ENCODE measurements at regions not wholly inside any gene's neighbourhood (a gene's known extent, or its start where the extent isn't known, plus 50 kb on each side); places are given as distances from the start of the nearest gene placed in this dataset.

- TF ChIP-seq ZNF274 (IDR thresholded peaks at IDR 0.05; ENCODE audit: low read length) (no peak), ZNF274 (tag by site-specific recombination; IDR thresholded peaks at IDR 0.05; ENCODE audit: borderline replicate concordance) (no peak), ZBTB21 (tag by site-specific recombination; IDR thresholded peaks at IDR 0.05) (no peak), ZNF777 (tag by site-specific recombination; IDR thresholded peaks at IDR 0.05; ENCODE audit: borderline replicate concordance) (no peak), ZNF2 (tag by site-specific recombination; IDR thresholded peaks at IDR 0.05) (no peak), CTCF (tag by site-specific recombination; IDR thresholded peaks at IDR 0.05) (no peak), ZNF670 (tag by site-specific recombination; IDR thresholded peaks at IDR 0.05; ENCODE audit: low read depth) (no peak), FEZF1 (tag by site-specific recombination; IDR thresholded peaks at IDR 0.05) (no peak), ZNF138 (tag by site-specific recombination; IDR thresholded peaks at IDR 0.05; ENCODE audit: borderline replicate concordance) (no peak), ZBTB49 (tag by site-specific recombination; IDR thresholded peaks at IDR 0.05; ENCODE audit: low read depth) (no peak), ZNF580 (tag by site-specific recombination; IDR thresholded peaks at IDR 0.05) (no peak), ZBTB10 (tag by site-specific recombination; IDR thresholded peaks at IDR 0.05) (no peak)
- TF ChIP-seq, protein P1, sequence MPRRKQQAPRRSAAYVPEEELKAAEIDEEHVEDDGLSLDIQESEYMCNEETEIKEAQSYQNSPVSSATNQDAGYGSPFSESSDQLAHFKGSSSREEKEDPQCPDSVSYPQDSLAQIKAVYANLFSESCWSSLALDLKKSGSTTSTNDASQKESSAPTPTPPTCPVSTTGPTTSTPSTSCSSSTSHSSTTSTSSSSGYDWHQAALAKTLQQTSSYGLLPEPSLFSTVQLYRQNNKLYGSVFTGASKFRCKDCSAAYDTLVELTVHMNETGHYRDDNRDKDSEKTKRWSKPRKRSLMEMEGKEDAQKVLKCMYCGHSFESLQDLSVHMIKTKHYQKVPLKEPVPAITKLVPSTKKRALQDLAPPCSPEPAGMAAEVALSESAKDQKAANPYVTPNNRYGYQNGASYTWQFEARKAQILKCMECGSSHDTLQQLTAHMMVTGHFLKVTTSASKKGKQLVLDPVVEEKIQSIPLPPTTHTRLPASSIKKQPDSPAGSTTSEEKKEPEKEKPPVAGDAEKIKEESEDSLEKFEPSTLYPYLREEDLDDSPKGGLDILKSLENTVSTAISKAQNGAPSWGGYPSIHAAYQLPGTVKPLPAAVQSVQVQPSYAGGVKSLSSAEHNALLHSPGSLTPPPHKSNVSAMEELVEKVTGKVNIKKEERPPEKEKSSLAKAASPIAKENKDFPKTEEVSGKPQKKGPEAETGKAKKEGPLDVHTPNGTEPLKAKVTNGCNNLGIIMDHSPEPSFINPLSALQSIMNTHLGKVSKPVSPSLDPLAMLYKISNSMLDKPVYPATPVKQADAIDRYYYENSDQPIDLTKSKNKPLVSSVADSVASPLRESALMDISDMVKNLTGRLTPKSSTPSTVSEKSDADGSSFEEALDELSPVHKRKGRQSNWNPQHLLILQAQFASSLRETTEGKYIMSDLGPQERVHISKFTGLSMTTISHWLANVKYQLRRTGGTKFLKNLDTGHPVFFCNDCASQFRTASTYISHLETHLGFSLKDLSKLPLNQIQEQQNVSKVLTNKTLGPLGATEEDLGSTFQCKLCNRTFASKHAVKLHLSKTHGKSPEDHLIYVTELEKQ (tag by site-specific recombination; IDR thresholded peaks at IDR 0.05; ENCODE audit: borderline replicate concordance): no peak
- TF ChIP-seq, protein P2, sequence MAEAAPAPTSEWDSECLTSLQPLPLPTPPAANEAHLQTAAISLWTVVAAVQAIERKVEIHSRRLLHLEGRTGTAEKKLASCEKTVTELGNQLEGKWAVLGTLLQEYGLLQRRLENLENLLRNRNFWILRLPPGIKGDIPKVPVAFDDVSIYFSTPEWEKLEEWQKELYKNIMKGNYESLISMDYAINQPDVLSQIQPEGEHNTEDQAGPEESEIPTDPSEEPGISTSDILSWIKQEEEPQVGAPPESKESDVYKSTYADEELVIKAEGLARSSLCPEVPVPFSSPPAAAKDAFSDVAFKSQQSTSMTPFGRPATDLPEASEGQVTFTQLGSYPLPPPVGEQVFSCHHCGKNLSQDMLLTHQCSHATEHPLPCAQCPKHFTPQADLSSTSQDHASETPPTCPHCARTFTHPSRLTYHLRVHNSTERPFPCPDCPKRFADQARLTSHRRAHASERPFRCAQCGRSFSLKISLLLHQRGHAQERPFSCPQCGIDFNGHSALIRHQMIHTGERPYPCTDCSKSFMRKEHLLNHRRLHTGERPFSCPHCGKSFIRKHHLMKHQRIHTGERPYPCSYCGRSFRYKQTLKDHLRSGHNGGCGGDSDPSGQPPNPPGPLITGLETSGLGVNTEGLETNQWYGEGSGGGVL (tag by site-specific recombination; IDR thresholded peaks at IDR 0.05): no peak
Measured at GRCh38 chr9:14531341-14532269, 161.6 kb downstream of the ZDHHC21 start.
